Stomach (tissue), 8 donors: ENCODE measurements at regions not wholly inside any gene's neighbourhood (a gene's known extent, or its start where the extent isn't known, plus 50 kb on each side); places are given as distances from the start of the nearest gene placed in this dataset.

ENCODE experiments used
- DNase-seq, 2 donors: peaks; one replicate each; pipeline versions ENCODE4 v3.0.0 to v3.0.0-alpha.2; 2013 to 2019
- H3K27ac ChIP-seq, 5 donors: fragments of 200-600 bp in 4 of 5; sonication (generic) in 4 of 5; one replicate each; pipeline ENCODE4 v1.5.1; 2013 to 2019; ENCODE audit warnings: mild to moderate bottlenecking in 1 of 5, moderate library complexity in 1 of 5
- H3K27me3 ChIP-seq, 3 donors: fragments of 200-600 bp; sonication (generic); one replicate each; pipeline ENCODE4 v1.5.1; 2017 to 2019; ENCODE audit warnings: mixed run types in 1 of 3
- H3K36me3 ChIP-seq, 4 donors: fragments of 200-600 bp; sonication (generic); 1 replicate in 3 of 4; 2 replicates in 1 of 4; pipeline ENCODE4 v1.5.1; 2016 to 2019
- H3K4me1 ChIP-seq, 4 donors: fragments of 200-600 bp; sonication (generic); one replicate each; pipeline ENCODE4 v1.5.1; 2016 to 2019
- H3K4me3 ChIP-seq, 4 donors: fragments of 200-600 bp; sonication (generic) in 3 of 4; one replicate each; pipeline ENCODE4 v1.5.1; 2016 to 2019; ENCODE audit warnings: mild to moderate bottlenecking in 1 of 4
- H3K9me3 ChIP-seq, 4 donors: fragments of 200-600 bp; sonication (generic); one replicate each; pipeline ENCODE4 v1.5.1; 2016 to 2019
- EP300 ChIP-seq: sonication (generic); formaldehyde crosslinking; IDR thresholded peaks from one replicate; pipeline ENCODE4 v1.6.1; 2017; ENCODE audit warnings: antibody characterized with exemption
- POLR2A ChIP-seq, 4 donors: fragments of 450-650 bp; IDR thresholded peaks; one replicate each; pipeline ENCODE4 v1.6.1; 2016; ENCODE audit warnings: antibody characterized with exemption in 4 of 4, control low read depth in 2 of 4, mild to moderate bottlenecking in 1 of 4, moderate library complexity in 1 of 4
- POLR2AphosphoS5 ChIP-seq, 3 donors: sonication (generic); formaldehyde crosslinking; IDR thresholded peaks; one replicate each; pipeline ENCODE4 v1.6.1; 2016; ENCODE audit warnings: antibody characterized with exemption in 3 of 3
- WGBS, 5 donors: extraction: QIAGEN DNeasy Blood & Tissue Kit in 3 of 5; methylation state at CpG; one replicate each; pipeline versions ENCODE4 v1.1.5 to v1.1.7; 2013 to 2018; 5-methylcytosine and 5-hydroxymethylcytosine counted together
- intact Hi-C: fragments of 100-400 bp; cut with DNase I; formaldehyde crosslinking; loops from one replicate; pipeline ENCODE4 v1.15.1; 2023; ENCODE audit warnings: low total_unique reads
- TF ChIP-seq, protein P1 (sequence below), 7 experiments: fragments of 450-650 bp in 4 of 7; fragments of 200-600 bp in 3 of 7; sonication (generic) in 3 of 7; IDR thresholded peaks; one replicate each; pipeline ENCODE4 v1.5.1; 2016 to 2019; ENCODE audit warnings: antibody characterized with exemption in 7 of 7, control low read depth in 2 of 7, mild to moderate bottlenecking in 1 of 7
- donor health status: healthy with polysubstance abuse.
- donor health status: Bipolar disorder and iron deficiency.
- donor health status: healthy.

DNA sequence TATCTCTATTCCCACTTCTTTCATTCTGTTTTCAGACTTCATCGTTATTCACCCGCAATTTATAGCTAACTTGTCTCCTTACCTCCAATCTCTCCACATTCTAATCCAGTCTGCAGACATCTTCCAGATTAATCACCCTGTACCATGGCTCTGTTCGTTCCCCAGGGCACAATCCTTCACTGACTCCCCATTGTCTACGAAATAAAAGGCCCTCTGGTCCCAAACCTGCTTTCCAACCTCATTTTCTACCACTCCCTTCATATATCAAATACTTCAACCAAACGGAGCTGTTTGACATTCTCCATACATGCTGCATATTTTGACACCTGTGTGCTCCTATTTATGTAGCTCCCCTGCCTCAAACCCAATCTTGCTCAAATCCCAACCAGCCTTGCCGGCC lies 1720.6 kb upstream of the WWC1 start:
- TF ChIP-seq POLR2AphosphoS5 (IDR thresholded peaks at IDR 0.05) (no peak), EP300 (no peak), POLR2A (IDR thresholded peaks at IDR 0.05) (no peak)
- TF ChIP-seq, protein P1, sequence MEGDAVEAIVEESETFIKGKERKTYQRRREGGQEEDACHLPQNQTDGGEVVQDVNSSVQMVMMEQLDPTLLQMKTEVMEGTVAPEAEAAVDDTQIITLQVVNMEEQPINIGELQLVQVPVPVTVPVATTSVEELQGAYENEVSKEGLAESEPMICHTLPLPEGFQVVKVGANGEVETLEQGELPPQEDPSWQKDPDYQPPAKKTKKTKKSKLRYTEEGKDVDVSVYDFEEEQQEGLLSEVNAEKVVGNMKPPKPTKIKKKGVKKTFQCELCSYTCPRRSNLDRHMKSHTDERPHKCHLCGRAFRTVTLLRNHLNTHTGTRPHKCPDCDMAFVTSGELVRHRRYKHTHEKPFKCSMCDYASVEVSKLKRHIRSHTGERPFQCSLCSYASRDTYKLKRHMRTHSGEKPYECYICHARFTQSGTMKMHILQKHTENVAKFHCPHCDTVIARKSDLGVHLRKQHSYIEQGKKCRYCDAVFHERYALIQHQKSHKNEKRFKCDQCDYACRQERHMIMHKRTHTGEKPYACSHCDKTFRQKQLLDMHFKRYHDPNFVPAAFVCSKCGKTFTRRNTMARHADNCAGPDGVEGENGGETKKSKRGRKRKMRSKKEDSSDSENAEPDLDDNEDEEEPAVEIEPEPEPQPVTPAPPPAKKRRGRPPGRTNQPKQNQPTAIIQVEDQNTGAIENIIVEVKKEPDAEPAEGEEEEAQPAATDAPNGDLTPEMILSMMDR (IDR thresholded peaks at IDR 0.05) = no peak
- intact Hi-C loops = no loop called here
- Histone ChIP-seq H3K9me3 (no peaks in the 10 kb centered on the region), H3K27me3 (no peaks in the 10 kb centered on the region), H3K4me1 (no peaks in the 10 kb centered on the region), H3K4me3 (no peak overlapping the region), H3K27ac (no peak overlapping the region), H3K36me3 (no peaks in the 10 kb centered on the region)
- DNase-seq = no peak
- 55 to 64% (median 62%) methylated on average over 6 of the region's 6 CpGs for WGBS, 5 donors

DNA sequence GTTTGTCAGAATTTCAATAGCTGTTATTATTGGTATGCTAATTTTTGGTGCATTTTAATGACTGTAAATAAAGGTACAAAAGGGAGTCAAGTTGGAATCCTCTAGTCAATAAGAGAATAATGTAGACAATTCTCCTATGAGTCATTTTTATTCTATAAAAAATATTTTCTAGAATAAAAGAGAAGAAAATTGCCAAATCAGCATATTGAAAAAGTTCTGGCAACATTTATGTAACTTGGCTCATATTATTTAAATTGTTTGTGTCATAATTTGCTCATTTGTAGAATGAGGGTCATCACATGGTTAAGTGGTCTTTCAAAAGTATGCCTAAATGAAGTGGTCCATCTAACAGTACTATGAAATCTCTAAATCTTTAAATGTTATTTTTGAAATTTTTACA lies 1719.8 kb upstream of the WWC1 start:
- intact Hi-C loops = no loop called here
- Histone ChIP-seq H3K4me3 (no peak overlapping the region), H3K9me3 (no peaks in the 10 kb centered on the region), H3K4me1 (no peaks in the 10 kb centered on the region), H3K36me3 (no peaks in the 10 kb centered on the region), H3K27ac (no peak overlapping the region), H3K27me3 (no peaks in the 10 kb centered on the region)
- no peak for DNase-seq
- TF ChIP-seq, protein P1 (IDR thresholded peaks at IDR 0.05) = no peak

DNA sequence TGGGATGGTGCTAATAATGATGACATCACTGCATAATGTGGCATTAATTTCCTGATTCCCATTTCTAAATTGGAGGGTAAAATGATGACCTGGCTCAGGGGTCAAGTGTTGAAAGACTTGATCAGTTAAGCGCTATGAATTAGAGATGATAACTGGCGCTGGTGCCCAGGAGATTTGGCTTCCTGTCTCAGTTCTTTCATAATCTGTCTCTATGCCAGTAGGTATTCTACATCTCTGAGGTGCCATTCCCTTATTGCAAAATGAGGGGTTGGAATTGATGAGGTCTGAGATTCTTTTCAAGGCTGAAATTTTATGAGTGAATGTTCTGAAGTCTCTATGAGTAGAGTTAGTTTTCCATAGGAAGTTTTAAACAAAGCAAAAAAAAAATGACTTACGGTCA lies 1715.1 kb upstream of the WWC1 start:
- TF ChIP-seq POLR2AphosphoS5 (IDR thresholded peaks at IDR 0.05) (no peak), POLR2A (IDR thresholded peaks at IDR 0.05) (no peak), EP300 (no peak)
- TF ChIP-seq, protein P1 (IDR thresholded peaks at IDR 0.05) = no peak
- Histone ChIP-seq H3K9me3 (peaks cover 0 to 2% (median 0%) of the 10 kb centered on the region in 4 donors), H3K27me3 (no peaks in the 10 kb centered on the region), H3K4me1 (no peaks in the 10 kb centered on the region), H3K4me3 (no peak overlapping the region), H3K27ac (no peak overlapping the region), H3K36me3 (no peaks in the 10 kb centered on the region)
- DNase-seq = no peak
- intact Hi-C loops = no loop called here
- 81 to 87% (median 85%) methylated on average over 3 of the region's 3 CpGs for WGBS, 5 donors

DNA sequence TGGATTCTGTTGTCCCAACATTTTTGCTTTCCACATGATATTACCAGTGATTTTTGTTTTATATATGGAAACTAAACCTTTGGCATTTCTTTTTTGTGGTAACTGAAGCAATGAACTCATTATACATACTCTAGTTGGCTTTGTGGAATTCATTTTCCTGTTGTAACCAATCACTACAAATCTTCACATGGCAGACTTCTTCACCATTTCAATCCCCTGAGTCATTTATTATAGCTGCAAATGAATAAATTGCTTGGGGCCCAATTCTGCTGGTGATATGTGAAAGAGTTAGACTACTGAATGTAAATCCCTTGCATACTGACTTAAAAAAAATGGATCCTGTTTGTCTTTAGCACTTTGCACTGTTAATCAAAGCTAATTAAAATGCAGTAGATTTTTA lies 1709.6 kb upstream of the WWC1 start:
- no peak for TF ChIP-seq POLR2A (IDR thresholded peaks at IDR 0.05)
- no peak for TF ChIP-seq EP300
- TF ChIP-seq, protein P1 (IDR thresholded peaks at IDR 0.05) = no peak
- TF ChIP-seq POLR2AphosphoS5 (IDR thresholded peaks at IDR 0.05) = no peak
- no peak for DNase-seq

DNA sequence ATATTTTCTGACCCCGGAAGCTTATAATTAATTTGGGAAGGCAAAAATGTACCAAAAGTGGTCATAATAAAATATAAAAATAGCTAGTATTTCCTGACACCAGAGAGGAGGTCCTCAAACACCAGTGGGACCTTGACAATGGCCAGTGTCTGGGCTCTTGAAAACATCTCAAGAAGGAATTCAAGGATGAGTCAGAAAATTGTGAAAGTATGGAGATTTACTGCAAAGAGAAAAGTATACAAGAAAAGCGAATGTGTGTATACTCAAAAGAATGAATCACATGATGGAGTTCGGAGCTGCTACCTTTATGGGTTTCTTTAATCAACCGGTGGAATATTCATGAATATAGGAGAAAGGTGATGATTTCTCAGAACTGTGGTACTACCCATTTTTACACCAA lies 1709.0 kb upstream of the WWC1 start:
- WGBS, 5 donors = 89 to 93% (median 91%) methylated on average over 4 of the region's 4 CpGs
- H3K36me3 ChIP-seq = no peaks in the 10 kb centered on the region
- H3K4me3 ChIP-seq = no peak overlapping the region
- no peak for DNase-seq
- TF ChIP-seq, protein P1 (IDR thresholded peaks at IDR 0.05) = no peak
- no peak for TF ChIP-seq EP300
- TF ChIP-seq POLR2A (IDR thresholded peaks at IDR 0.05) = no peak
- TF ChIP-seq POLR2AphosphoS5 (IDR thresholded peaks at IDR 0.05) = no peak
- no peaks in the 10 kb centered on the region for H3K4me1 ChIP-seq
- peaks cover 0 to 8% (median 0%) of the 10 kb centered on the region in 4 donors for H3K9me3 ChIP-seq
- H3K27ac ChIP-seq = no peak overlapping the region
- H3K27me3 ChIP-seq = no peaks in the 10 kb centered on the region
- intact Hi-C loops = no loop called here

More for the DNA sequence above, 1709.6 kb upstream of the WWC1 start:
- Histone ChIP-seq H3K36me3 (no peaks in the 10 kb centered on the region), H3K27ac (no peak overlapping the region), H3K9me3 (peaks cover 0 to 8% (median 0%) of the 10 kb centered on the region in 4 donors), H3K4me3 (no peak overlapping the region), H3K4me1 (no peaks in the 10 kb centered on the region), H3K27me3 (no peaks in the 10 kb centered on the region)
- intact Hi-C loops = no loop called here
